ENCODE measurements at regions not wholly inside any gene's neighbourhood (a gene's known extent, or its start where the extent isn't known, plus 50 kb on each side); places are given as distances from the start of the nearest gene placed in this dataset.

- DNase-seq (ENCODE audit: low read depth) = no peak
Observed at GRCh38 chr3:117556646-117557407, 847.2 kb downstream of the TUSC7 start.

GRCh38 chr3:117557464-117558090, 848.0 kb downstream of the TUSC7 start:
- no peak for DNase-seq (ENCODE audit: low read depth)

- no peak for DNase-seq (ENCODE audit: low read depth)
Observed at GRCh38 chr3:117558681-117559080, 849.1 kb downstream of the TUSC7 start.

GRCh38 chr3:117562000-117562399, 852.4 kb downstream of the TUSC7 start:
- no peak for DNase-seq (ENCODE audit: low read depth)

GRCh38 chr3:117563063-117563462, 853.5 kb downstream of the TUSC7 start:
- no peak for DNase-seq (ENCODE audit: low read depth)

GRCh38 chr3:117565777-117566176, 856.2 kb downstream of the TUSC7 start:
- no peak for DNase-seq (ENCODE audit: low read depth)

- no peak for DNase-seq (ENCODE audit: low read depth)
Observed at GRCh38 chr3:117566926-117567325, 857.3 kb downstream of the TUSC7 start.

GRCh38 chr3:117567382-117567781, 857.8 kb downstream of the TUSC7 start:
- no peak for DNase-seq (ENCODE audit: low read depth)

- no peak for DNase-seq (ENCODE audit: low read depth)
Observed at GRCh38 chr3:117567906-117568305, 858.3 kb downstream of the TUSC7 start.

- DNase-seq (ENCODE audit: low read depth) = no peak
Observed at GRCh38 chr3:117572786-117573185, 863.2 kb downstream of the TUSC7 start.

- DNase-seq (ENCODE audit: low read depth) = no peak
Observed at GRCh38 chr3:117580806-117581205, 871.2 kb downstream of the TUSC7 start.

GRCh38 chr3:117586161-117586560, 876.6 kb downstream of the TUSC7 start:
- no peak for DNase-seq (ENCODE audit: low read depth)

- no peak for DNase-seq (ENCODE audit: low read depth)
Observed at GRCh38 chr3:117587416-117587815, 877.8 kb downstream of the TUSC7 start.

GRCh38 chr3:117589454-117589853, 879.9 kb downstream of the TUSC7 start:
- peak; percentile 3 for DNase-seq (ENCODE audit: low read depth)

- no peak for DNase-seq (ENCODE audit: low read depth)
Observed at GRCh38 chr3:117595615-117596014, 886.0 kb downstream of the TUSC7 start.

- no peak for DNase-seq (ENCODE audit: low read depth)
Observed at GRCh38 chr3:117596503-117596902, 886.9 kb downstream of the TUSC7 start.

GRCh38 chr3:117597865-117598264, 888.3 kb downstream of the TUSC7 start:
- no peak for DNase-seq (ENCODE audit: low read depth)

- DNase-seq (ENCODE audit: low read depth) = no peak
Observed at GRCh38 chr3:117600112-117600511, 890.5 kb downstream of the TUSC7 start.

GRCh38 chr3:117600666-117601065, 891.1 kb downstream of the TUSC7 start:
- DNase-seq (ENCODE audit: low read depth) = no peak

GRCh38 chr3:117602058-117602644, 892.6 kb downstream of the TUSC7 start:
- DNase-seq (ENCODE audit: low read depth) = no peak

- no peak for DNase-seq (ENCODE audit: low read depth)
Observed at GRCh38 chr3:117603097-117603496, 893.5 kb downstream of the TUSC7 start.

- no peak for DNase-seq (ENCODE audit: low read depth)
Observed at GRCh38 chr3:117606866-117607265, 897.3 kb downstream of the TUSC7 start.

GRCh38 chr3:117609330-117609729, 899.8 kb downstream of the TUSC7 start:
- DNase-seq (ENCODE audit: low read depth) = no peak

All from M059J (cell line).